KMS-11 (cell line): ENCODE measurements at regions not wholly inside any gene's neighbourhood (a gene's known extent, or its start where the extent isn't known, plus 50 kb on each side); places are given as distances from the start of the nearest gene placed in this dataset.

ENCODE experiments used
- H2AFZ ChIP-seq: fragments of 200-600 bp; sonication (generic); 2 replicates; pipeline ENCODE4 v1.6.1; 2016; ENCODE audit warnings: antibody characterized with exemption, mixed run types, low read depth
- H3K27ac ChIP-seq: fragments of 200-600 bp; sonication (generic); 2 replicates; pipeline ENCODE4 v1.6.1; 2016; ENCODE audit warnings: mild to moderate bottlenecking, mixed run types
- H3K27me3 ChIP-seq: fragments of 200-600 bp; sonication (generic); 2 replicates; pipeline ENCODE4 v1.6.1; 2017; ENCODE audit warnings: mild to moderate bottlenecking, low read depth, mixed run types, moderate library complexity; ENCODE audit not compliant: insufficient read depth
- H3K36me3 ChIP-seq: fragments of 200-600 bp; sonication (generic); 2 replicates; pipeline ENCODE4 v1.6.1; 2017; ENCODE audit warnings: mild to moderate bottlenecking, mixed run types; ENCODE audit not compliant: insufficient read depth
- H3K4me1 ChIP-seq: fragments of 200-600 bp; sonication (generic); 2 replicates; pipeline ENCODE4 v1.6.1; 2016; ENCODE audit warnings: mild to moderate bottlenecking, low read depth, mixed run types; ENCODE audit not compliant: poor library complexity, severe bottlenecking
- H3K4me2 ChIP-seq: fragments of 200-600 bp; sonication (generic); 2 replicates; pipeline ENCODE4 v1.7.0; 2016; ENCODE audit warnings: mild to moderate bottlenecking, mixed run types
- H3K4me3 ChIP-seq: fragments of 200-600 bp; sonication (generic); IDR thresholded peaks from 2 replicates; pipeline ENCODE4 v1.6.1; 2017; ENCODE audit warnings: low read depth, low read length, mixed read lengths; ENCODE audit not compliant: insufficient read depth
- H3K79me2 ChIP-seq: fragments of 200-600 bp; sonication (generic); 2 replicates; pipeline ENCODE4 v1.6.1; 2016; ENCODE audit warnings: low read depth, mixed run types; ENCODE audit not compliant: insufficient read depth
- H3K9ac ChIP-seq: fragments of 200-600 bp; sonication (generic); 2 replicates; pipeline ENCODE4 v1.6.1; 2016; ENCODE audit warnings: mild to moderate bottlenecking, mixed run types
- H4K20me1 ChIP-seq: fragments of 200-600 bp; sonication (generic); 2 replicates; pipeline ENCODE4 v1.6.1; 2016; ENCODE audit warnings: mild to moderate bottlenecking, mixed run types; ENCODE audit not compliant: insufficient read depth
- TF ChIP-seq, protein P1 (sequence below): fragments of 200-600 bp; sonication (generic); conservative IDR thresholded peaks from 2 replicates; pipeline ENCODE4 v1.6.1; 2017; ENCODE audit warnings: low read depth, mild to moderate bottlenecking, antibody characterized with exemption, low read length, moderate library complexity, mixed read lengths

DNA sequence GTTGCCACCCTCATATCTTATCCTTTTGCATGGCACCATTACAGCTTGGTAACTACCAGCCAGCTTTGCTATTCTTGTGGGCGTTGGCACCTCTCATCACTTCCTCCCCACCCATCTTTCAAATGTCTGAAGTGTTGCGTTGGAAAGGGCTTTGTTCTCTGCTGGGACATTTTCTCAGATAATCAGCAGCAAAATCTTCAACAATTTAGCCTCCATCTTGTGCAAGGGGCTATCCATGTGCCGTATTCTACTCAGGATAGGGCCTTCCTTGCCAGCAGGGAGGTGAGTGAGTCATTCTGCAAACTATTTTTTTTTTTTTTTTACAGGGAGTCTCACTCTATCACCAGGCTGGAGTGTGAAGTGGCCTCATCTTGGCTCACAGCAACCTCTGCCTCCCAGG lies 62.1 kb upstream of the NUDT12 start:
- no peaks in the 10 kb centered on the region for H4K20me1 ChIP-seq
- no peak overlapping the region for H3K27ac ChIP-seq
- H3K4me3 ChIP-seq, result no peak overlapping the region
- no peaks in the 10 kb centered on the region for H3K4me1 ChIP-seq
- TF ChIP-seq, protein P1, sequence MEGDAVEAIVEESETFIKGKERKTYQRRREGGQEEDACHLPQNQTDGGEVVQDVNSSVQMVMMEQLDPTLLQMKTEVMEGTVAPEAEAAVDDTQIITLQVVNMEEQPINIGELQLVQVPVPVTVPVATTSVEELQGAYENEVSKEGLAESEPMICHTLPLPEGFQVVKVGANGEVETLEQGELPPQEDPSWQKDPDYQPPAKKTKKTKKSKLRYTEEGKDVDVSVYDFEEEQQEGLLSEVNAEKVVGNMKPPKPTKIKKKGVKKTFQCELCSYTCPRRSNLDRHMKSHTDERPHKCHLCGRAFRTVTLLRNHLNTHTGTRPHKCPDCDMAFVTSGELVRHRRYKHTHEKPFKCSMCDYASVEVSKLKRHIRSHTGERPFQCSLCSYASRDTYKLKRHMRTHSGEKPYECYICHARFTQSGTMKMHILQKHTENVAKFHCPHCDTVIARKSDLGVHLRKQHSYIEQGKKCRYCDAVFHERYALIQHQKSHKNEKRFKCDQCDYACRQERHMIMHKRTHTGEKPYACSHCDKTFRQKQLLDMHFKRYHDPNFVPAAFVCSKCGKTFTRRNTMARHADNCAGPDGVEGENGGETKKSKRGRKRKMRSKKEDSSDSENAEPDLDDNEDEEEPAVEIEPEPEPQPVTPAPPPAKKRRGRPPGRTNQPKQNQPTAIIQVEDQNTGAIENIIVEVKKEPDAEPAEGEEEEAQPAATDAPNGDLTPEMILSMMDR, result no peak
- H2AFZ ChIP-seq, result no peak overlapping the region
- H3K4me2 ChIP-seq, result no peak overlapping the region
- no peak overlapping the region for H3K9ac ChIP-seq
- H3K79me2 ChIP-seq, result no peaks in the 10 kb centered on the region
- no peaks in the 10 kb centered on the region for H3K27me3 ChIP-seq
- H3K36me3 ChIP-seq, result no peaks in the 10 kb centered on the region

DNA sequence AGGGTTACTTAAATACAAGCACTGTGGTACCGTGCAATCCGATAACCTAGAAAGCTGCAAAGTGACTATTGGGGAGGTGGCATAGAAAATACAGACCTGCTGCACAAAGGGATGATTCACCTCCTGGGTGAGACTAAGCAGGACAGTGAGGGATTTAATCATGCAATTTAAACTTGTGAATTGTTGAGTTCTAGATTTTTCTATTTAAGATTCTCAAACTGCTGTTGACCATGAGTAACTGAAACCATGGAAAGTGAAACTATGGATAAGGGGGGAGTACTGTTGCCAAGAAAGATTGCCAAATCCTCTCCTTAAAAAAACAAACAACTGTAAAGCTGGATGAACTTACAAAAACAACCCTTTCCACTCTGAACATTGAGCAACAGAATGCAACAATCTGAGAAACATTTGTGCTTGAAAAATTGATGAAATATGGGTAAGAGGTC lies 61.5 kb upstream of the NUDT12 start:
- H3K4me2 ChIP-seq, result no peak overlapping the region
- no peak overlapping the region for H3K9ac ChIP-seq
- TF ChIP-seq, protein P1, result no peak
- H3K27me3 ChIP-seq, result no peaks in the 10 kb centered on the region
- no peaks in the 10 kb centered on the region for H3K79me2 ChIP-seq
- no peak overlapping the region for H3K4me3 ChIP-seq
- H2AFZ ChIP-seq, result no peak overlapping the region
- no peak overlapping the region for H3K27ac ChIP-seq
- no peaks in the 10 kb centered on the region for H3K36me3 ChIP-seq
- H4K20me1 ChIP-seq, result no peaks in the 10 kb centered on the region
- H3K4me1 ChIP-seq, result no peaks in the 10 kb centered on the region

DNA sequence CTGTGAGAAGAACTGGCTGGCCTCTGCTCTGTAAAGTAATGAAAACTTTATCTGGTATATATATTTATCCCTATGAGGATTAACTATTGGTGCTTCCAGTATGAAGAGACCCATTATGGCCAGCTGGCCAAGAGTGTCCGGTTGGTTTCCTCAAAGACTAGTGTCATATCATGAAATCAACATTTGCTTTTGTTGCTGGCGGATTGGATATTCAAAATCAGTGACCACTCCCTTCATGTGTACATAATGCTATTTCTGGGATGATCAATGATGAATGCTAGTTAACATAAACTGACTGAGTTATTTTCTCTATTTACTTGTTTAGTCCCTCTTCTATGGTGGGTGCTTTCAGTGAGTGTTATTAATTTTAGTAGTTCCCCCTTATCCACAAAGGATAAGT lies 60.8 kb upstream of the NUDT12 start:
- H3K27me3 ChIP-seq, result no peaks in the 10 kb centered on the region
- H3K4me2 ChIP-seq, result no peak overlapping the region
- H3K79me2 ChIP-seq, result no peaks in the 10 kb centered on the region
- H3K4me1 ChIP-seq, result no peaks in the 10 kb centered on the region
- H3K4me3 ChIP-seq, result no peak overlapping the region
- TF ChIP-seq, protein P1, result no peak
- no peak overlapping the region for H3K9ac ChIP-seq
- H3K27ac ChIP-seq, result no peak overlapping the region
- no peaks in the 10 kb centered on the region for H4K20me1 ChIP-seq
- no peak overlapping the region for H2AFZ ChIP-seq
- H3K36me3 ChIP-seq, result no peaks in the 10 kb centered on the region

DNA sequence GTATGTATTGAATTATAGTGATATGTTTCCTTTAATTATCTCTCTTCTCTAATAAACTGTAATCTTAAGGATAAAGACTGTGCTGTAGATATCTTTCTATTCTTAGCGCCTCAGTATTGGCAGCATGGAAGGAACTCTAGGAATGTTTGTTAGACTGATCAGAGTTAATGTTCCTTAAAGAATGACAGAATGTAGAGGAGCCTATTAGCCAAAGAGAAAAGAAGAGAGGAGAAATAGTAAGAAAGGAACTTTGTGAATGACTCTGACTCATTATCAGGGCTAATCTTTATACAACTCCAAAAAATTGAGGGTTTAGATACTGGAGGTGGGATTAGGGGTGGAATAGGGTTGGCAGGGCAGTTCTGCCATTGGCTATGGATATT lies 59.0 kb upstream of the NUDT12 start:
- Histone ChIP-seq H3K4me2 (no peak overlapping the region), H3K4me1 (no peaks in the 10 kb centered on the region), H2AFZ (no peak overlapping the region), H3K4me3 (no peak overlapping the region), H3K36me3 (no peaks in the 10 kb centered on the region), H4K20me1 (no peaks in the 10 kb centered on the region), H3K9ac (no peak overlapping the region), H3K27me3 (no peaks in the 10 kb centered on the region), H3K27ac (no peak overlapping the region), H3K79me2 (no peaks in the 10 kb centered on the region)
- TF ChIP-seq, protein P1, result no peak
